HepG2 (cell line): ENCODE measurements at regions not wholly inside any gene's neighbourhood (a gene's known extent, or its start where the extent isn't known, plus 50 kb on each side); places are given as distances from the start of the nearest gene placed in this dataset.

ENCODE experiments used
- ATAC-seq: fragments of 200-7000 bp; cut with Tn5 transposase; 3 replicates; pipeline ENCODE4 v1.9.1; 2020; ENCODE audit warnings: mild to moderate bottlenecking, moderate library complexity
- BruUV-seq: library from RNA; stranded (reverse); fragments of 400-500 nt; replicated peaks from 2 replicates; lab custom pipeline; 2021; lab: Mats Ljungman, UMichigan
- CTCF ChIA-PET: fragments of 300-600 bp; formaldehyde crosslinking; extraction: SDS; loops from one replicate; lab custom pipeline; 2021; ENCODE audit warnings: low total read pairs, inconsistent platforms, low intra/inter-chr PET ratio; lab: Yijun Ruan, JAX
- POLR2A ChIA-PET: fragments of 350-600 bp; sonication (Branson Sonifier 250); formaldehyde crosslinking; loops from one replicate; lab custom pipeline; 2020; ENCODE audit warnings: antibody characterized with exemption, inconsistent platforms; lab: Yijun Ruan, JAX
- DNase-seq: peaks from one replicate; pipeline ENCODE4 v3.0.0-alpha.2; 2015; ENCODE audit warnings: low spot score
- FAIRE-seq: peaks from 3 replicates; lab custom pipeline; 2011; peaks lifted over from hg19 to GRCh38; lab: Jason Lieb, UNC
- H2AFZ ChIP-seq: one replicate; pipeline ENCODE4 v1.6.1; 2011; ENCODE audit warnings: low read length, inconsistent platforms
- H3K27ac ChIP-seq: fragments of 300-600 bp; 3 replicates; pipeline ENCODE4 v1.8.0; 2011; ENCODE audit warnings: mixed run types, mild to moderate bottlenecking, mixed read lengths, low read length, inconsistent platforms; ENCODE audit not compliant: insufficient read depth; ENCODE audit errors: extremely low read length
- H3K27me3 ChIP-seq, 2 experiments: fragments of 200-600 bp in 1 of 2; 2 replicates in 1 of 2; 3 replicates in 1 of 2; pipeline versions ENCODE4 v1.6.0 to v1.8.0; 2011; ENCODE audit warnings: low read length in 2 of 2, mild to moderate bottlenecking in 2 of 2, moderate library complexity in 2 of 2, inconsistent platforms in 1 of 2; ENCODE audit not compliant: insufficient read depth in 2 of 2, control insufficient read depth in 1 of 2
- H3K36me3 ChIP-seq, 2 experiments: fragments of 200-600 bp in 1 of 2; replicated peaks in 1 of 2; 2 replicates in 1 of 2; 3 replicates in 1 of 2; pipeline versions ENCODE4 v1.5.1 to v1.8.0; 2011; ENCODE audit warnings: low read length in 2 of 2, inconsistent platforms in 1 of 2; ENCODE audit not compliant: insufficient read depth in 2 of 2, control insufficient read depth in 1 of 2
- H3K4me1 ChIP-seq: 2 replicates; pipeline ENCODE4 v1.5.1; 2012; ENCODE audit warnings: low read length, inconsistent platforms; ENCODE audit not compliant: insufficient read depth
- H3K4me2 ChIP-seq: 2 replicates; pipeline ENCODE4 v1.6.0; 2011; ENCODE audit warnings: low read depth, low read length, inconsistent platforms
- H3K4me3 ChIP-seq, 3 experiments: fragments of 200-600 bp in 1 of 3; sonication (generic), shearing (Covaris generic) in 1 of 3; replicated peaks in 1 of 3; 2 replicates each; pipeline ENCODE4 v1.5.1; 2011 to 2016; ENCODE audit warnings: low read length in 3 of 3, inconsistent platforms in 2 of 3, low read depth in 2 of 3, mild to moderate bottlenecking in 2 of 3, control low read depth in 1 of 3, mixed read lengths in 1 of 3; ENCODE audit not compliant: insufficient read depth in 1 of 3
- H3K79me2 ChIP-seq: one replicate; pipeline ENCODE4 v1.6.1; 2011; ENCODE audit warnings: low read length, inconsistent platforms; ENCODE audit not compliant: insufficient read depth
- H3K9ac ChIP-seq: 2 replicates; pipeline ENCODE4 v1.6.0; 2011; ENCODE audit warnings: mild to moderate bottlenecking, low read depth, low read length, inconsistent platforms; ENCODE audit not compliant: insufficient read depth
- H3K9me3 ChIP-seq: 2 replicates; pipeline ENCODE4 v1.5.1; 2012; ENCODE audit warnings: mild to moderate bottlenecking, low read length
- H4K20me1 ChIP-seq: 2 replicates; pipeline ENCODE4 v1.6.0; 2011; ENCODE audit warnings: inconsistent platforms, mild to moderate bottlenecking, low read length, moderate library complexity; ENCODE audit not compliant: insufficient read depth
- EHMT2 ChIP-seq: fragments of 200-600 bp; sonication (generic); IDR thresholded peaks from 2 replicates; pipeline ENCODE4 v1.7.0; 2017; ENCODE audit warnings: antibody characterized with exemption, low read depth, low read length, borderline replicate concordance
- EP300 ChIP-seq, 3 experiments: sonication (generic) in 1 of 3; formaldehyde crosslinking in 1 of 3; IDR thresholded peaks; 2 replicates each; pipeline versions ENCODE4 v1.5.1 to v1.6.1; 2011 to 2020; ENCODE audit warnings: low read depth in 2 of 3, low read length in 2 of 3, borderline replicate concordance in 1 of 3, improper control_type of control experiment in 1 of 3, mild to moderate bottlenecking in 1 of 3, missing genetic modification reagents in 1 of 3, moderate library complexity in 1 of 3
- HNF1B ChIP-seq: sonication (generic); formaldehyde crosslinking; IDR thresholded peaks from 2 replicates; pipeline ENCODE4 v1.5.1; 2020; ENCODE audit warnings: mild to moderate bottlenecking, moderate library complexity, missing genetic modification reagents
- MYC ChIP-seq: sonication (generic); formaldehyde crosslinking; IDR thresholded peaks from 2 replicates; pipeline ENCODE4 v1.9.0; 2021; ENCODE audit warnings: missing genetic modification reagents, borderline replicate concordance
- REL ChIP-seq: sonication (generic); formaldehyde crosslinking; conservative IDR thresholded peaks from 2 replicates; pipeline ENCODE4 v1.8.0; 2022; ENCODE audit warnings: mild to moderate bottlenecking, missing genetic modification reagents, moderate library complexity
- RFXANK ChIP-seq: IDR thresholded peaks from 2 replicates; pipeline ENCODE4 v1.6.1; 2016
- RXRB ChIP-seq: IDR thresholded peaks from 2 replicates; pipeline ENCODE4 v1.6.1; 2016; ENCODE audit warnings: borderline replicate concordance, missing genetic modification reagents, missing compliant biosample characterization
- SP5 ChIP-seq: IDR thresholded peaks from 2 replicates; pipeline ENCODE4 v1.6.1; 2016; ENCODE audit warnings: low read depth, borderline replicate concordance
- SSRP1 ChIP-seq: IDR thresholded peaks from 2 replicates; pipeline ENCODE4 v1.6.1; 2016; ENCODE audit warnings: control low read depth
- XBP1 ChIP-seq: sonication (generic); formaldehyde crosslinking; IDR thresholded peaks from 2 replicates; pipeline ENCODE4 v1.5.0; 2020; ENCODE audit warnings: missing genetic modification reagents
- ZBTB21 ChIP-seq: sonication (generic); formaldehyde crosslinking; IDR thresholded peaks from 2 replicates; pipeline ENCODE4 v1.4.0; 2020; ENCODE audit warnings: missing genetic modification reagents
- ZNF12 ChIP-seq: sonication (generic); formaldehyde crosslinking; IDR thresholded peaks from 2 replicates; pipeline ENCODE4 v1.5.0; 2020; ENCODE audit warnings: missing genetic modification reagents
- ZNF224 ChIP-seq: sonication (generic); formaldehyde crosslinking; IDR thresholded peaks from 2 replicates; pipeline ENCODE4 v1.5.0; 2020; ENCODE audit warnings: mild to moderate bottlenecking, missing genetic modification reagents
- WGBS: methylation state at CpG from one replicate; pipeline ENCODE4 v1.1.6; 2017; ENCODE audit warnings: low lambda C conversion rate; 5-methylcytosine and 5-hydroxymethylcytosine counted together
- in situ Hi-C: cut with HindIII; loops from 2 replicates; pipeline ENCODE4 v1.10.0; 2017; ENCODE audit warnings: low pct_unique_long_range_greater_than_20kb; ENCODE audit not compliant: extremely low pct_ligation_motif_present
- intact Hi-C: fragments of 100-400 bp; cut with micrococcal nuclease; formaldehyde crosslinking; loops from one replicate; pipeline ENCODE4 v1.10.0; 2022; ENCODE audit not compliant: unreplicated experiment
- TF ChIP-seq, protein P1 (sequence below): sonication (generic); formaldehyde crosslinking; IDR thresholded peaks from 2 replicates; pipeline ENCODE4 v1.5.1; 2020; ENCODE audit warnings: mild to moderate bottlenecking, missing genetic modification reagents, borderline replicate concordance
- TF ChIP-seq, protein P2 (sequence below): sonication (generic); formaldehyde crosslinking; IDR thresholded peaks from 2 replicates; pipeline ENCODE4 v1.8.0; 2023; ENCODE audit warnings: mild to moderate bottlenecking, missing genetic modification reagents

- in situ Hi-C loops (no loop called here), intact Hi-C loops (no loop called here)
- no TSS peak for BruUV-seq
- WGBS = 0% methylated on average over 1 of the region's 1 CpG
- no peaks in the 10 kb centered on the region for H3K36me3 ChIP-seq
- no peak overlapping the region for H2AFZ ChIP-seq
- H3K9ac ChIP-seq = no peak overlapping the region
- H3K27me3 ChIP-seq = no peaks in the 10 kb centered on the region
- no peak for TF ChIP-seq ZNF224 (CRISPR knock-in tag)
- ChIA-PET CTCF (no interaction called here), POLR2A (no interaction called here)
- no peak overlapping the region for H3K27ac ChIP-seq
- H3K4me3 ChIP-seq = no peak overlapping the region
- FAIRE-seq = no peak
- H3K4me1 ChIP-seq = peaks cover 3% of the 10 kb centered on the region; the same call in 1 of the 2 replicates
- no peak for DNase-seq
- H4K20me1 ChIP-seq = no peaks in the 10 kb centered on the region
- H3K4me2 ChIP-seq = no peak overlapping the region
- H3K79me2 ChIP-seq = no peaks in the 10 kb centered on the region
- ATAC-seq = no peak
- H3K9me3 ChIP-seq = peaks cover 90% of the 10 kb centered on the region
Observed at GRCh38 chr20:39882806-39883205, 806.2 kb downstream of the MAFB start.

DNA sequence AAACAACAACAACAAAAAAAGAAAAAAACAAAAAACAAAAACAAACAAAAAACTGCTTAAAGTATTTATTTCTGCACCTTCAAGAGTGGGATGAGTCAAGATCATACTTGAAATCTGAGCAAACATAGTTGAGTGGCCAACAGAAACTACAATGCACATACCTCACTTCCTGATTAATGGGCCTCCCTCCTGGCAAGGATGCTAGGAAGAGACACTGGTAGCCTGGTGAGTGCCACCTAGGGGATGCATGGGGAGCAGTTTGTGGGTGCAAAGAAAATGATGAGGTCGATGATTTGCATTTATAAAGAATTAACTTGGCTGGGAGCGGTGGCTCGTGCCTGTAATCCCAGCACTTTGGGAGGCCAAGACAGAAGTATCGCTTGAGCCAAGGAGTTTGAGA is 808.1 kb downstream of the MAFB start:
- Histone ChIP-seq H3K27ac (no peak overlapping the region), H3K4me1 (peaks cover 10% of the 10 kb centered on the region; the same call in 1 of the 2 replicates)
- TF ChIP-seq ZNF12 (CRISPR knock-in tag) (no peak), EHMT2 (no peak), MYC (no peak), XBP1 (no peak), RFXANK (CRISPR knock-in tag) (no peak), EP300 (IDR thresholded peaks at IDR 0.05; ENCODE audit: low read depth in 2 of 2, low read length in 2 of 2) (no peak), EP300 (CRISPR knock-in tag; IDR thresholded peaks at IDR 0.05; ENCODE audit: borderline replicate concordance) (no peak), REL (CRISPR knock-in tag) (no peak), HNF1B (CRISPR knock-in tag) (no peak), ZNF224 (CRISPR knock-in tag) (no peak), SP5 (CRISPR knock-in tag) (no peak), ZBTB21 (CRISPR knock-in tag) (no peak), SSRP1 (CRISPR knock-in tag) (no peak), RXRB (CRISPR knock-in tag) (no peak)
- TF ChIP-seq, protein P1, sequence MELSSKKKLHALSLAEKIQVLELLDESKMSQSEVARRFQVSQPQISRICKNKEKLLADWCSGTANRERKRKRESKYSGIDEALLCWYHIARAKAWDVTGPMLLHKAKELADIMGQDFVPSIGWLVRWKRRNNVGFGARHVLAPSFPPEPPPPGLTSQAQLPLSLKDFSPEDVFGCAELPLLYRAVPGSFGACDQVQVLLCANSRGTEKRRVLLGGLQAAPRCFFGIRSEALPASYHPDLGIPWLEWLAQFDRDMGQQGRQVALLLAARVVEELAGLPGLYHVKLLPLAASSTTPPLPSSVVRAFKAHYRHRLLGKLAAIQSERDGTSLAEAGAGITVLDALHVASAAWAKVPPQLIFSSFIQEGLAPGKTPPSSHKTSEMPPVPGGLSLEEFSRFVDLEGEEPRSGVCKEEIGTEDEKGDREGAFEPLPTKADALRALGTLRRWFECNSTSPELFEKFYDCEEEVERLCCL (CRISPR knock-in tag) = no peak
- TF ChIP-seq, protein P2, sequence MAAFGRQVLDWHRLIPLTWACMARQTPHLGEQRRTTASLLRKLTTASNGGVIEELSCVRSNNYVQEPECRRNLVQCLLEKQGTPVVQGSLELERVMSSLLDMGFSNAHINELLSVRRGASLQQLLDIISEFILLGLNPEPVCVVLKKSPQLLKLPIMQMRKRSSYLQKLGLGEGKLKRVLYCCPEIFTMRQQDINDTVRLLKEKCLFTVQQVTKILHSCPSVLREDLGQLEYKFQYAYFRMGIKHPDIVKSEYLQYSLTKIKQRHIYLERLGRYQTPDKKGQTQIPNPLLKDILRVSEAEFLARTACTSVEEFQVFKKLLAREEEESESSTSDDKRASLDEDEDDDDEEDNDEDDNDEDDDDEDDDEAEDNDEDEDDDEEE (CRISPR knock-in tag) = no peak
- TF ChIP-seq, all 625 proteins: peak for 0
- intact Hi-C loops (no loop called here), in situ Hi-C loops (no loop called here)
- DNase-seq (no peak), FAIRE-seq (no peak), ATAC-seq (no peak)
- Histone ChIP-seq H3K27me3 (no peaks in the 10 kb centered on the region), H3K4me3 (no peak overlapping the region), H3K79me2 (no peaks in the 10 kb centered on the region), H3K4me2 (no peak overlapping the region), H2AFZ (no peak overlapping the region), H3K9me3 (peaks cover 91% of the 10 kb centered on the region), H4K20me1 (no peaks in the 10 kb centered on the region), H3K9ac (no peak overlapping the region), H3K36me3 (no peaks in the 10 kb centered on the region)
- BruUV-seq = no TSS peak
- CTCF ChIA-PET = no interaction called here
- WGBS = 56% methylated on average over 4 of the region's 4 CpGs
- POLR2A ChIA-PET = no interaction called here
